22Rv1 (cell line): ENCODE measurements at regions not wholly inside any gene's neighbourhood (a gene's known extent, or its start where the extent isn't known, plus 50 kb on each side); places are given as distances from the start of the nearest gene placed in this dataset.

Experiments used
- CTCF ChIP-seq: fragments of 450-650 bp; IDR thresholded peaks from 2 replicates; pipeline ENCODE4 v1.5.1; 2017; ENCODE audit warnings: mild to moderate bottlenecking
- ZFX ChIP-seq: fragments of 450-650 bp; IDR thresholded peaks from 2 replicates; pipeline ENCODE4 v1.6.1; 2017; ENCODE audit warnings: antibody characterized with exemption, borderline replicate concordance

GRCh38 chr13:54972838-54973237, 1944.2 kb downstream of the OLFM4 start:
- TF ChIP-seq CTCF = no peak
- TF ChIP-seq ZFX = no peak
